DND-41 (cell line): ENCODE measurements at regions not wholly inside any gene's neighbourhood (a gene's known extent, or its start where the extent isn't known, plus 50 kb on each side); places are given as distances from the start of the nearest gene placed in this dataset.

ENCODE experiments used
- ATAC-seq: fragments of 200-7000 bp; cut with Tn5 transposase; 3 replicates; pipeline ENCODE4 v1.9.1; 2021; ENCODE audit warnings: low read depth; ENCODE audit not compliant: insufficient read depth
- DNase-seq: peaks from one replicate; pipeline ENCODE4 v3.0.0-alpha.2; 2020
- H2AFZ ChIP-seq: 2 replicates; pipeline ENCODE4 v1.6.0; 2012; ENCODE audit warnings: low read depth, low read length
- H3K27ac ChIP-seq: 2 replicates; pipeline ENCODE4 v1.5.1; 2012; ENCODE audit warnings: low read length, inconsistent platforms
- H3K27me3 ChIP-seq: fragments of 200-600 bp; sonication (generic); 2 replicates; pipeline ENCODE4 v1.6.0; 2012; ENCODE audit warnings: low read length, mild to moderate bottlenecking, inconsistent platforms; ENCODE audit not compliant: insufficient read depth, poor library complexity
- H3K36me3 ChIP-seq: 2 replicates; pipeline ENCODE4 v1.5.1; 2012; ENCODE audit warnings: low read length, inconsistent platforms; ENCODE audit not compliant: insufficient read depth
- H3K4me1 ChIP-seq: 2 replicates; pipeline ENCODE4 v1.5.1; 2012; ENCODE audit warnings: mild to moderate bottlenecking, low read length; ENCODE audit not compliant: insufficient read depth
- H3K4me2 ChIP-seq: 2 replicates; pipeline ENCODE4 v1.6.0; 2012; ENCODE audit warnings: mild to moderate bottlenecking, moderate library complexity, low read length, inconsistent platforms; ENCODE audit not compliant: insufficient read depth
- H3K4me3 ChIP-seq, 2 experiments: fragments of 200-600 bp in 1 of 2; shearing (Covaris generic) in 1 of 2; 2 replicates each; pipeline ENCODE4 v1.5.1; 2012 to 2016; ENCODE audit warnings: inconsistent platforms in 2 of 2, low read length in 2 of 2, mild to moderate bottlenecking in 2 of 2, low read depth in 1 of 2, moderate library complexity in 1 of 2
- H3K79me2 ChIP-seq: 2 replicates; pipeline ENCODE4 v1.6.0; 2012; ENCODE audit warnings: low read length, inconsistent platforms; ENCODE audit not compliant: insufficient read depth
- H3K9ac ChIP-seq: 2 replicates; pipeline ENCODE4 v1.6.0; 2012; ENCODE audit warnings: low read depth, mild to moderate bottlenecking, inconsistent platforms, low read length, moderate library complexity
- H3K9me3 ChIP-seq: 2 replicates; pipeline ENCODE4 v1.5.1; 2012; ENCODE audit warnings: low read length, moderate library complexity, mild to moderate bottlenecking, inconsistent platforms; ENCODE audit not compliant: insufficient read depth, severe bottlenecking
- H4K20me1 ChIP-seq: 2 replicates; pipeline ENCODE4 v1.6.0; 2012; ENCODE audit warnings: low read length; ENCODE audit not compliant: insufficient read depth
- CTCF ChIP-seq: IDR thresholded peaks from 2 replicates; pipeline ENCODE4 v1.5.1; 2012; ENCODE audit warnings: borderline replicate concordance, low read length, moderate library complexity, mild to moderate bottlenecking; ENCODE audit not compliant: poor library complexity, severe bottlenecking; ENCODE audit errors: extremely low read depth
- EZH2 ChIP-seq: IDR thresholded peaks from 3 replicates; pipeline ENCODE4 v1.6.1; 2012; ENCODE audit warnings: borderline replicate concordance, low read depth, mild to moderate bottlenecking, moderate library complexity, low read length, inconsistent platforms; ENCODE audit not compliant: severe bottlenecking

GRCh38 chr12:23368590-23368989, 580.9 kb downstream of the SOX5 start:
- H3K4me1 ChIP-seq: no peaks in the 10 kb centered on the region
- no peaks in the 10 kb centered on the region for H3K79me2 ChIP-seq
- H3K4me3 ChIP-seq: no peak overlapping the region
- no peaks in the 10 kb centered on the region for H4K20me1 ChIP-seq
- no peaks in the 10 kb centered on the region for H3K9me3 ChIP-seq
- ATAC-seq: no peak
- H3K27ac ChIP-seq: no peak overlapping the region
- H3K9ac ChIP-seq: no peak overlapping the region
- no peak overlapping the region for H3K4me2 ChIP-seq
- H3K36me3 ChIP-seq: no peaks in the 10 kb centered on the region
- no peak overlapping the region for H2AFZ ChIP-seq
- TF ChIP-seq CTCF (no peak), EZH2 (no peak)
- H3K27me3 ChIP-seq: no peaks in the 10 kb centered on the region
- DNase-seq: no peak

GRCh38 chr12:23375621-23376020, 573.8 kb downstream of the SOX5 start:
- Histone ChIP-seq H3K9ac (no peak overlapping the region), H3K27me3 (no peaks in the 10 kb centered on the region), H2AFZ (no peak overlapping the region), H3K4me3 (no peak overlapping the region), H3K9me3 (peaks cover 5% of the 10 kb centered on the region), H3K27ac (no peak overlapping the region), H4K20me1 (no peaks in the 10 kb centered on the region), H3K4me1 (no peaks in the 10 kb centered on the region), H3K79me2 (no peaks in the 10 kb centered on the region), H3K36me3 (no peaks in the 10 kb centered on the region), H3K4me2 (no peak overlapping the region)
- DNase-seq (no peak), ATAC-seq (no peak)
- TF ChIP-seq EZH2 (no peak), CTCF (no peak)

GRCh38 chr12:23376238-23376637, 573.2 kb downstream of the SOX5 start:
- Histone ChIP-seq H4K20me1 (no peaks in the 10 kb centered on the region), H3K4me3 (no peak overlapping the region), H3K9me3 (peaks cover 5% of the 10 kb centered on the region), H3K4me1 (no peaks in the 10 kb centered on the region), H3K36me3 (no peaks in the 10 kb centered on the region), H3K9ac (no peak overlapping the region), H2AFZ (no peak overlapping the region), H3K27me3 (no peaks in the 10 kb centered on the region), H3K4me2 (no peak overlapping the region), H3K79me2 (no peaks in the 10 kb centered on the region), H3K27ac (no peak overlapping the region)
- DNase-seq (no peak), ATAC-seq (no peak)
- TF ChIP-seq EZH2: no peak
- TF ChIP-seq CTCF: no peak
